Cardiac fibroblast (primary cell): ENCODE measurements at regions not wholly inside any gene's neighbourhood (a gene's known extent, or its start where the extent isn't known, plus 50 kb on each side); places are given as distances from the start of the nearest gene placed in this dataset.

Experiments
- DNase-seq, 2 donors: peaks; one replicate each; pipeline versions ENCODE4 v3.0.0 to v3.0.0-alpha.2; 2010; ENCODE audit warnings: low read depth in 2 of 2
- H3K4me3 ChIP-seq, 2 donors: replicated peaks in 1 of 2; 1 replicate in 1 of 2; 2 replicates in 1 of 2; pipeline ENCODE4 v1.5.1; 2011; ENCODE audit warnings: low read depth in 2 of 2, low read length in 2 of 2, mild to moderate bottlenecking in 2 of 2, moderate library complexity in 1 of 2
- TF ChIP-seq, protein P1 (sequence below): IDR thresholded peaks from one replicate; pipeline ENCODE4 v1.5.1; 2011; ENCODE audit warnings: low read depth, mild to moderate bottlenecking, low read length, inconsistent platforms

DNA sequence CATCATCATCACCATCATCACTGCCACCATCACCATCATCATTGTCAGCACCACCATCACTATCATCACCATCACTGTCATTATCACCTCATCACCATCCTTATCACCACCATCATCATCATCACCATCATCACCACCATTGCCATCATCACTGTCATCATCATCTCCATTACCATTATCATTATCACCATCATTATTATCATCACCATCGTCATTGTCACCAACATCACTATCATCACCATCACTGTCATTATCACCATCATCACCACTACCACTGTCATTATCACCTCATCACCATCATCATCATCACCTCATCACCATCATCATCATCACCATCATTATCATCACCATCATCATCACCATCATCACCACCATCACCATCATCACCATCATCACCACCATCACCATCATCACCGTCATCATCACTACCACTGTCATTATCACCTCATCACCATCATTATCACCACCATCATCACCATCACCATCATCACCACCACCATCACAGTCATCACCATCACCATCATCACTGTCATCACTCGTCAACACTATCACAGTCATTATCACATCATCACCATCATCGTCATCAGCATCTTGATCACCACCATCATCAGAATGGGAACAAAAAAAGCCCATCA is 191.1 kb downstream of the TTLL2 start:
- DNase-seq, result no peak
- TF ChIP-seq, protein P1, sequence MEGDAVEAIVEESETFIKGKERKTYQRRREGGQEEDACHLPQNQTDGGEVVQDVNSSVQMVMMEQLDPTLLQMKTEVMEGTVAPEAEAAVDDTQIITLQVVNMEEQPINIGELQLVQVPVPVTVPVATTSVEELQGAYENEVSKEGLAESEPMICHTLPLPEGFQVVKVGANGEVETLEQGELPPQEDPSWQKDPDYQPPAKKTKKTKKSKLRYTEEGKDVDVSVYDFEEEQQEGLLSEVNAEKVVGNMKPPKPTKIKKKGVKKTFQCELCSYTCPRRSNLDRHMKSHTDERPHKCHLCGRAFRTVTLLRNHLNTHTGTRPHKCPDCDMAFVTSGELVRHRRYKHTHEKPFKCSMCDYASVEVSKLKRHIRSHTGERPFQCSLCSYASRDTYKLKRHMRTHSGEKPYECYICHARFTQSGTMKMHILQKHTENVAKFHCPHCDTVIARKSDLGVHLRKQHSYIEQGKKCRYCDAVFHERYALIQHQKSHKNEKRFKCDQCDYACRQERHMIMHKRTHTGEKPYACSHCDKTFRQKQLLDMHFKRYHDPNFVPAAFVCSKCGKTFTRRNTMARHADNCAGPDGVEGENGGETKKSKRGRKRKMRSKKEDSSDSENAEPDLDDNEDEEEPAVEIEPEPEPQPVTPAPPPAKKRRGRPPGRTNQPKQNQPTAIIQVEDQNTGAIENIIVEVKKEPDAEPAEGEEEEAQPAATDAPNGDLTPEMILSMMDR, result no peak

GRCh38 chr6:167517254-167517916 is 192.5 kb downstream of the TTLL2 start:
- TF ChIP-seq, protein P1, result no peak
- no peak for DNase-seq
- H3K4me3 ChIP-seq, result no peak overlapping the region

More for the DNA sequence above, 191.1 kb downstream of the TTLL2 start:
- no peak overlapping the region for H3K4me3 ChIP-seq

GRCh38 chr6:167523426-167523825 is 198.5 kb downstream of the TTLL2 start:
- DNase-seq, result no peak
- TF ChIP-seq, protein P1, result no peak
- no peak overlapping the region for H3K4me3 ChIP-seq

GRCh38 chr6:167524261-167525111 is 199.6 kb downstream of the TTLL2 start:
- TF ChIP-seq, protein P1, result no peak
- no peak overlapping the region for H3K4me3 ChIP-seq
- peak in 1 of 2 donors; percentile 12 for DNase-seq

DNA sequence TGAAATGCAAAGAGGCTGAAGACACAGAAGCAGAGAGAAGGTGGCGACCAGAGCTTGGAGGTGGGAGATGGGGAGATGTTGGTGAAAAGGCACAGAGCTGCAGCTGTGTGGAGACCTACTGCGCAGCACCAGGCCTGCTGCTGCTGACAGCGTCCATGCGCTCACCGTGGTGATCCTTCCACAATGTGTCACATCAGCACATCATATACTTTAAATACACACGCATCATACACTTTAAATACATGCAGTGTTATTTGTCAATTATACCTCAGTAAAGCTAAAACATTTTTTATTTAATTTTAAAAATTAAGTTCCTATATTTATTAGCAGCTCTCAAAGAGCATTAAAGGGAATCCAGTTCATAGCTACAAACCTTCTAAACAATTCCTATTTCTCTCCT is 200.9 kb downstream of the TTLL2 start:
- no peak overlapping the region for H3K4me3 ChIP-seq
- TF ChIP-seq, protein P1, result no peak
- no peak for DNase-seq

GRCh38 chr6:167526465-167527368 is 201.8 kb downstream of the TTLL2 start:
- no peak for DNase-seq
- TF ChIP-seq, protein P1, result no peak
- no peak overlapping the region for H3K4me3 ChIP-seq
